ENCODE measurements at regions not wholly inside any gene's neighbourhood (a gene's known extent, or its start where the extent isn't known, plus 50 kb on each side); places are given as distances from the start of the nearest gene placed in this dataset.

- no peak for DNase-seq
Measured at GRCh38 chr2:188077757-188078156, 213.9 kb upstream of the GULP1 start.

GRCh38 chr2:188078534-188078933 is 213.1 kb upstream of the GULP1 start:
- no peak for DNase-seq

DNA sequence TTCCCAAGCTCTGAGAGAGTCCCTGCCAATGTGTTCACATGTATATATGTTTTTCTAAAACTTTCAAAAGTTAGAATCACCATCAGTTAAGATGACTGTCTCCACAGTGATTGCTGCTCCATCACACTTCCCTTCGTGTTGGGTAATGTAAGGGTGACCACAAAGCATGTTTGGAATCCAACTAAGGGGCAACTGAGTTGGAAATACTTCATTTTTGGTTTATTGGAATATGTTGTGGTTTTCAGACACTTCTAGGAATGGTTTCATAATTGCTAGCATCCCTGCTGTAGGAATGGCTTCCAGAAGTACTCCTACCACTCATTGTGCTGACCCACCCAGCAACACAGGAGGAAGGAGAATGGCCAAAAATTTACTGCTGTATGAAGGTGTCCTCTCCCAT is 212.5 kb upstream of the GULP1 start:
- no peak for DNase-seq

DNA sequence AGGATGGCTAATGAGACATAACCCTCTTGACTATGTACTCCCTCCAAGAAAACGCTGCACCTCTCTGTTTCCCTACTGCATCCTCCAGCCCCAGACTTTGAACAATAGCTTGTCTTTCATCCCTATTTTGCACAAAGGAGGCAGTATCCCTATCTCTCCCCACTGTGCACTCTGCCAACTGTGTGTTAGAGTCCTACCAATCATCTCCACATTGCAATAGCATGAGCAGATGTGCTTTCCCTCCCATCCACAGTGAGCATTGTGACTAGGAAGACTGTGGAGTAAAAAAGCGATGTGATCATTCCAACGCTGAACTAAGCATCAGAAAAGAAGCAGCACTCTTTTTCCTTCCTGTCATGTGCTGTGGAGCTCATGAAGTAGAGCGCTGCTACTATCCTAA is 206.3 kb upstream of the GULP1 start:
- DNase-seq, result no peak

DNA sequence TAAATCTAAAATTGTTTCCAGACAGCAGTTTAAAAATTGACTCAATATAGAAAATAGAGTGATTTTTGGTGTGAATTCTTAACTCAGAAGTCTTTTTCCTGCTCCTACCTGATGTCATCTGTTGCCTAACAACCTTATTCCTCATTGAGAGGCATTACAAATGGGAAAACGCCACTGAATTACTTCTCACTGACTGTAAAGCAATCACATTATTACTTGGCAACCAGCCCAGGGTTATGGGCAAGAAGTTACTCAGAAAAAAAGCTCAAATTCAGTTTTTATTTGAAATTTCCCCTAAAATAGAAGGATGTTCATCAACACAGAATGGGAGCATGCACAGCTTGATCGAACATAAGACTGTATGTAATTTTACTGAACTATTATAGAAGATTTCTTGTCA is 201.8 kb upstream of the GULP1 start:
- no peak for DNase-seq

- no peak for DNase-seq
Measured at GRCh38 chr2:188091220-188091619, 200.5 kb upstream of the GULP1 start.

DNA sequence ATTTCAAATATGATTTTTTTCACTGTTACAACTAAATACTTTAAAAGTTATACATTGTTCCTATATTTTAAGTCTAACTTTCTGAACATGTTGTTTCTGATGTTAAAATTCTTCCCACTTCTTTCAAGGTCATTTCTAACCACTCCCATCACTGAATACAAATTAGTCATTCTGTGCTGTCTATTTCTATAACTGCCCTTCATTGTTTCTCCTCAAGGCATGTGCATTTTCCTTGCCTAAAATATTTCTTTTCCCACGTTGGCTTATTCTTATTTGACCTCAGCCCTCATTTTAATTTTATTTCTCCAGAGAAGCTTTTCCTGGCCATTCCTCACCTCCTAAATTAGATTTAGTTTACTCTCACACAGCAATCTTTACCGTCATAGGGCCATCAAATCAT is 198.9 kb upstream of the GULP1 start:
- DNase-seq, result no peak

GRCh38 chr2:188096910-188097309 is 194.8 kb upstream of the GULP1 start:
- no peak for DNase-seq

GRCh38 chr2:188102881-188103280 is 188.8 kb upstream of the GULP1 start:
- DNase-seq, result no peak

DNA sequence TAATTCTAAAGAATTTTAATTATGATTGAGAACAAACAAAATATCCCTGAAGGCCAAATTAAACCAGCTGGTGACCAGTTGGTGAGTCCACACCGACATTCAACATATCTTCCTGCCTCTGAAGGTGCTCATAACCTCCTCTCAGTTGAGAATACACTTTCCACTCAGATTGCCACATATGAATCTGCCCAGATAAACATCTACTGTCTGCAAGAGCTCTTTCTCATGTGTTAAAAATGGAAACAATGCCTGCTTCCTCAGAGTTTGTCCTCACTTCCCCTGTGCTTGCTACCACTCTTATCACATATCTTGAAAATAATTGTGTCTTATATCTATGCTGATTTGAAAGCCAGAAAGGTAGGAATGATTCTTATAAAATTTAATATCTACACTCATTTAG is 177.7 kb upstream of the GULP1 start:
- no peak for DNase-seq

GRCh38 chr2:188117706-188118105 is 174.0 kb upstream of the GULP1 start:
- DNase-seq, result no peak

GRCh38 chr2:188118431-188118830 is 173.2 kb upstream of the GULP1 start:
- DNase-seq, result no peak

DNA sequence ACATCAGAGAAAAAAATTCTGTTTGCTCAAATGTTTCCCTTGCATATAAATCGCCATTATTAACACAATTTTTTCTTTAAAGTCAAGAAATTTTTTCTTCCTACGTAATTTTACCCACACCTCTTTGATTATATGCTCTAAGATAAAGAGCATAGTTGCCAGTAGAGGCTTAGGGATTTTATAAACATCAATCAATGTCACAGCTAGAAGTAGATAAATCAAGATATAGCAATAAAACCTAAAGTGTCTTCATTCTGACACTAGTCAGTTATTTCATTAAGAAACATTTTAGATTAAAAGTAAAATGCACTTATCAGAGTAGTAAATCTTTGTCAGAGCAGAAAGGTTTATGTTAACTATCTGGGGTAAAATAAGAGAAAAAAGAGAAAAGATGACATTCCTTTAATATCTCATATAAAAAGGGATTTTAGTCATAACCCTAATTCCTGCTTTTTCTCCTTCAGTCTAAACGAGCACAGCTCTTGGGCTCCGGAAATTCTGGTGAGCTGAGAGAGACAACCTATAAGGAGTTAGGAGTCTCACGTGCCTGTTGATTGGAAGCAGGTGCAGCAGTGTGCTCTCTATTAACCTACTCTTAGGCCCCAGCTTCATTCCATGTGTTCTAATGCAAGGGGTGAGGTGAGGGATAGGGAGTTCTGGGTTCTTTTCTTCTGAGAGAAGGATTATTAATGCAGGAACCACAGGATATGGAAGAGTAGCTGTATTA is 172.4 kb upstream of the GULP1 start:
- DNase-seq, result no peak

- DNase-seq, result no peak
Measured at GRCh38 chr2:188122985-188123384, 168.7 kb upstream of the GULP1 start.

DNA sequence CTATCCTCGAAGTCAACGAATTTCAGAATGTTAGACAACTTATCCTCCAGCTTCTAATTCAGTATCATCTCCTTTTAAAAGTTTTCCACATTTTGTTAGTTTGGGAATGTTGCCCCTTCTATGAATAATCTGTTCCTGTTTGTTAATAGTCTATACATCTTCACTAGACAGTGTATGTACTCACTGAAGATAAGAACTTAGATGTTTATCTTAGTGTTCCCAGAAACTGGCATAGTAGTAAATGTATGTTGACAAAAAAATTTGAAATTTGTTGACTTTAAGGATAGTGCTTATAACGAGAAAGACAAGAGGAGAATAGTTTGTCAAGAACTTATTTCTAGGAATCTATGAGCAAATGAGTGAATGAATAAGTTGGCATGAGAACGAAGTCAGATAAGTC is 162.0 kb upstream of the GULP1 start:
- DNase-seq, result no peak

GRCh38 chr2:188130317-188130716 is 161.4 kb upstream of the GULP1 start:
- no peak for DNase-seq

DNA sequence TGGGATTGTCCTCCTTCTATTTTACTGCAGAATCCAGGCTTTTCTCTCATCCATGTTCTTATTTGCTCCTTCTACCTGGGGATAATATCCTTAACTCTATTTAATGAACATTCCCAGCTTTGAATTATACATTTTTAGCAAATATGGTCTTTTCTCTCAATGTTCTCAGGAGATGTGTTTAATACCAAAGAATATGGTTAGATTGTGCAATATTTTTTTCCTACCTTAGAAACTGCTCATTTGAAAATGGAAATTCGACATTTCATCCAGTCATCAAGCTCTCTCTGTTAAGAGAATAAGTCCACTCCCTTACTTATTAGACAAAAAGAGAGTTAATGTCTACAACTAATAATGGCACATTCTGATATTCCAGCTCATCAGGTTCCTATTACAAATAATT is 160.4 kb upstream of the GULP1 start:
- no peak for DNase-seq

- no peak for DNase-seq
Measured at GRCh38 chr2:188132385-188132784, 159.3 kb upstream of the GULP1 start.

DNA sequence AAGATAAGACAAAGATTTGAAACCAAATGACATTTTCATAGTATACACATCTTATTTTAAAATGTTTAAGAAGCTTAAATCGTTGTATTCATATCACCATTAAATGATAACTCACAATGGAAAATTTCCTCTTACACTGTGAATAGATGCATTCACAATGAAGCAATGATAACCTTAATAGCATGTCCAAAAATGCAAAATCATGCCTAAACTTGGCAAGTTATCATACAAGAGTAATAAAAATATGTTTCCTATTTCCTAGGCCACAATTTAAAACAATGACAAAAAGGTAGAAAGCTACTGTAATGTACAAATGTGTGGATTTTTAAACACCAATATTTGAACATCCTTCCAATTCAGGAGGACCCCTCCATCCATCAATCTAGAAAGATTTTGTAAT is 157.4 kb upstream of the GULP1 start:
- no peak for DNase-seq

- no peak for DNase-seq
Measured at GRCh38 chr2:188138313-188138712, 153.4 kb upstream of the GULP1 start.

GRCh38 chr2:188142088-188142487 is 149.6 kb upstream of the GULP1 start:
- no peak for DNase-seq

GRCh38 chr2:188142636-188143295 is 148.9 kb upstream of the GULP1 start:
- no peak for DNase-seq

DNA sequence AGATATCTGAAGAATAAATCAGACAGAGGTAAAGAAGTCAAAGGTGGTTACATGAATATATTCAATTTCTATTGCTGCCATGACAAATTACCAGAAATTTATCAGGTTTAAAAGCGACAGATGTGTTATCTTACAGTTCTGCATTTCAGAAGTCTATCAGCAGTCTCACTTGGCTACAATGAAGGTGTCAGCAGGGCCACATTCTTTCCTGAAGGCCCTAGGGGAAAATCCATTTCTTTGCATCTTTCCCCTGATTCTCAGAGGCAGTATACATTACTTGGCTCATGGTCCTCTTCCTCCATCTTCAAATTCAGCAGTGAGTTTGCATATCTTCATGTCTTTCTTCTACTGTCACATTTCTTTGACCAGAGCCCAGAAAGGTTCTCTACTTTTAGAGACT is 145.8 kb upstream of the GULP1 start:
- no peak for DNase-seq

- DNase-seq, result no peak
Measured at GRCh38 chr2:188146888-188147287, 144.8 kb upstream of the GULP1 start.

- no peak for DNase-seq
Measured at GRCh38 chr2:188151670-188152069, 140.0 kb upstream of the GULP1 start.

Measured in NCI-H1436 treated with DMSO at 0.1 percent for 48 hours (cell line).